AG20443 (cell line): ENCODE measurements at regions not wholly inside any gene's neighbourhood (a gene's known extent, or its start where the extent isn't known, plus 50 kb on each side); places are given as distances from the start of the nearest gene placed in this dataset.

Experiments used
- DNase-seq: peaks from one replicate; pipeline ENCODE4 v3.0.0; 2012; ENCODE audit warnings: low spot score, mixed read lengths

DNA sequence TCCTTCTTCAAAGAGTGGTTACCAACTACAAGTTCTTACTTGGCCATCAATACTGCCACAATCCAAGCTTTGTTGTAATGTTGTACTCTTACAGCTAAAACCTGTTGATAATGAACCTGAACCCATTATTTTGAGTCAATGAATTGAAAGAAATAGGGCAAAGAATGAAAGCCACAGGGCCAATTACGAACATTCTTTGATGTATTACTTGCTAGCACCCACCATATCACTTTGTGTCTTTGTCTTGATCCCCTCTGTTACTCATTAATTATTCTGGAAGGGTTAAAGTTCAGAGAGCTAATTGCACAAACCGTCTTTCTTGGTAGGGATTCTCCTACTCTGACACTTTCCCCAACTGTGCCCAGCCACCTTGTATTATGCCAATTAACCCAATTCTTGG, 53.2 kb upstream of the TFEC start:
- DNase-seq, result no peak

DNA sequence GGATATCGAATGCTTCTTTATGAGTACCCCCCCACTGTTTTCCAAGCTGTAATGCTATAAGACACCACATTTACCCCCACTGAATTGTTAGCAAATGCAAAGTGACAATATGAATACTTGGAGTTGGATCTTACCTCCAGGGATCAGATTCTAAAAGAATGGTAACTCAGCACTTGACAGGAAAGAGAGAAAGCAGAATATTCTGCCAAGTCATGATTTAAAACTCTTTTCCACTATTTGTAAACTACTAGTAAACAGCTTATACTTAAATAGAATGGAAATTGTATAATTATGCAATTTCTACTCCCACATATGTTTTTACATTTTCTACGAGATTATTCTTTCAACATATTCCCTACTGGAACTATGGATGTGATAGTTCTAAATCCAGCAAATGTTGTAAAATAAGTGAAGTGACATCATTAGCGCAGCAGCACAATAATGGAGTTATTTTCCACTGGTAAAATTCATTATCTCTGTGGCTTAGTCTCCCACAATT, 56.0 kb upstream of the TFEC start:
- DNase-seq, result no peak

DNA sequence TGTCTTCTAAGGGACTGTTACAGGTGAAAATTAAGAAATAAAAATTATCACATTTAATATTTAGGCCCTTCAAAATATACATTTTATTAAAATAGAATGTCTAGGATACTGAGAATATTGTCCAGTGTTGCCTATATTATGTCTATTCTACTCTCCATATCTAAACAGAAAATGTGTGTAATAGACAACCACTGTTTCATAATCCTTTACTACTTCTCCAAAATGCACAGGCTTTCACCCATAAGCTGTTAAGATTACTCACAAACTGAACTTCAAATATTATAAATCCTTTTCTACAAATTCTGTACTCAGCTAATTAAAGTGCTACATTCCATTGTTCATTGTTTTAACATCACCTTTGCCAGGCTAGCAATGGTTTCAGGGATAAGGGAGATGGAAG, 56.7 kb upstream of the TFEC start:
- no peak for DNase-seq

DNA sequence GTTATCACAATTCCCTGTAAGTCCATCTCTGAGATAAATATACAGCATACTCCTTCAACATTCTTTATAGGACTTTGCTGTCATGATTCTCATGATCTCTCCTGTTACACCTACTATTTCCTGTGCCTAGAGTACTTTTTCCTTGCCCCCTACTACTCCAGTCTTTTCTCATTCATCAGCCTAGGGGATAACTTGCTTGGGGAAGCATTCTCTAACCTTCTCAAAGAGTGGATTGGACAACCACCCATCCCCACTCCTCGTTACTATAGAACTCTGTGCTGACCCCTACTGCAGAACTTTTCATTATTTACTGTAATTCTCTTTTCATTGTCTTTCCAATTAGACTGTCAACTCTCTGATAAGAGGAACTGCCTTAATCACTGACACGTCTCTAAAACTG, 57.4 kb upstream of the TFEC start:
- no peak for DNase-seq

DNA sequence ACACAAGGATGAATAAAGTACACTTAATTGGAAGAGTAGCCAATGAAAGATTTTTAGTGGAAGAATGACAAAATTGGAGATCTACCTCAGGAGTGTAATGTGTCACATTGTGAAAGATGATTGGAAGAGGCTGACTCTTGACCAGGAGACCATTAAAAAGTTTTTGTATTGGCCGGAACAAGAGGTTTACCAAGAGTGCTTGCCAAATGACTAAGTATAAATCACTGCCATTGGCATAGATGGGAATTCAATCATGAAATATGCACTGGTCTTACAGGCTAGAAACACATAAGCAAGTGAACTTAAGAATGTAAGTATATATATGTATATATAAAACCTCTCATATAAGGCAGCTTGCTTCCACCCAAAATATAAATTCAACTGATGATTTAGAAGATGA, 58.7 kb upstream of the TFEC start:
- no peak for DNase-seq

DNA sequence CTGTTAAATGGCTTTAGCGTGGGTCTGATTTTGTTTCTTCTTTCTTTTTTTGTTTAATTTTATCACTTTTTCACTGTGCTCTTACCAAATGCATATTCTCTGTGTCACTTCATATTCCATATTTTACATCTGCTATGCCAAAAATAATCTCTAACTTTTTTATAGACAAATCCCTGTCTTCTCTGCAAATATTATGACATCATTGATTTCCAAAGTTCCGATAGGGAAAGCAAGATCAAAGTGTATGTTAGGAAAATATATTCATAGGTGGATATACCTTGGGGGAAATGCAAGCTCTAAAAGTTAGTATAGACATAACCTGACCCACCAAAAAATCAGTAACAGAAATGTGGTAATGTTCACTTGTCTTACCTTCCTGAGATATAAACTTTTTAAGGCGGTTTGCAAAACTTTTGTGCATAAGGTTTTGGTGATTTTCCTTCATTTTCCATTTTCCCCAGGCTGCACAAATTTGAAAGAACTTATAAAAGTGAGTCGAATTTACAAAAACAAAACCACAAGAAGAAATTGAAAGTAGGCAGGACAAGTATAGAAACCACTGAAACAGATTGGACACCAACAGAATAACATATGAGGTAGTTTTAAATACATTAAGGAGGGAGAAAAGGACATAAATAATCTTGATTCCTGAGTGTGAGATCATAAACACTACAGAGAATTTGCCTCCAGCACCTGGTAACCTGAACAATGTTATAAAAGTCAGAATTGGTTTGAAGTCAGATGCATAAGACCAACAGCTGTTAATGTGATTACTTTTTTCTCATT, 63.1 kb upstream of the TFEC start:
- DNase-seq, result no peak

DNA sequence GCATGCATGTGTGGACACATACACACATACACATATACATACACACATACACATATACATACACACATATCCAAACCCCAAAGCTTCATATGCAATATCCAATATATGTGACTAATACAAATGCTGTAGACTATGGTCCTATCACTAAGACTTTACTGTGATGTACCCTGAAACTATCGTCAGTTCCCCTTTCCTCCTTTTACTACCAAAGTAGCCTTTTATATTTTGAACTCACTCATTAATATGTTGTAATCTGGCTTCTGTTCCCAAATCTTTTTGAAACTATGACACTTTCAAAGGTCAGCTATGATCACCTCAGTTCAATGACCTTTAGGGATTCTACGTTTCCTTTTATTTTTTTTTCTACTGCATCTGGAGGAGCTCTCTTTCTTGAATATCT, 64.8 kb upstream of the TFEC start:
- DNase-seq, result no peak

DNA sequence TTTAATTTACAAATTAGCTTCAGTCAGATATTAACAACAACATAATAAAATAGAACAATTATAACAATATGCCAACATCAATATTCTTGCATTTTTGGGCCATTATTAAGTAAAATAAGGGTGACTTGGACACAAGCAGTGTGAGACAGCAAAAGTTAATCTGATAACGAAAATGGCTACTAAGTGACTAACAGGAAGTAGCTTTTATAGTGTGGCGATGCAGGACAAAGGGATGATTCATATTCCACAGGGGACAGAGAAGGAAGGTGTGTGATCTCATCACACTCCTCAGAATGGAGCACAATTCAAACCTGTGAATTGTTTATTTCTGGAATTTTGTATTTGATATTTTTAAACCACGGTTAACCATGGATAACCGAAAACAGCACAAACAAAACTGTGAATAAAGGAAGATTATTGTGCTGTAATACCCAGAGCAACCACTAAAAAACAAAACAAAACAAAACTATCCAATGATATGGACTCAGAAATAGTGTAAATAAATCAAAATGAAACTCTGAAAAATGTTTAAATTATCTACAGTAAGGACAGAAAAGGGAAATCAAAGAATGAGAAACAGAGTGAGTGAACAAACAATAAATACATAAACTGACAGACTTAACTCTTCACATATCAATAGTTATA, 66.9 kb upstream of the TFEC start:
- DNase-seq, result peak; percentile 61

DNA sequence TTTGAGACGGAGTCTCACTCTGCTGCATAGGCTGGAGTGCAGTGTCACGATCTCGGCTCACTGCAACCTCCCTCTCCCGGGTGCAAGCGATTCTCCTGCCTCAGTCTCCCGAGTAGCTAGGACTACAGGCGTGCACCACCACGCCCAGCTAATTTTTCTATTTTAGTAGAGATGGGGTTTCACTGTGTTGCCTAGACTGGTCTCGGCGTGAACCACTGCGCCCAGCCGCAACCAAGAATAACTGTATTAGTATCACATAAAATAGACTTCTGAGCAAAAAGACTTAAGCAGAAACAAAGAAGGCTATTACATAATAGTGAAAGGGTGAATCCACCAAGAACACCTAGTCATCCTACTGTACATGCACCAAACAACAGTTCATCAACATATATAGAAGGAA, 67.6 kb upstream of the TFEC start:
- no peak for DNase-seq

DNA sequence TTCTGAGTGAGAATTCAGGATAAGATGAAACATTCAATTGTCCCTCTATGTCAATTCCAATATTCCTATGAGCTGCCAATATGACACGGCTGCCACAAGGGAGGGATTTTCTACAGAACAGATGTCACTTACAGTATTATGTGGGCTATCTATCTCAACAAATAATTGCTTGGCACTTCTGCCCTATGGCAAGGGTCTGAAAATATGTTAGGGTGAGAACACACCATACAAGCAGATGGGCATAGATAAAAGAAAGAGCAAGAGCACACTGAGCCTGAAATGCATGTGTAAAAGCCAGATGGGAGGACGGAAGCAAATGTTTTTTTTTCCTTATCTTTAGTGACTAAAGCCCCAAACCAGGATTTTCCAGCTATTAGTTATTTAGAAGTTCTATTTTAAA, 70.1 kb upstream of the TFEC start:
- DNase-seq, result no peak

DNA sequence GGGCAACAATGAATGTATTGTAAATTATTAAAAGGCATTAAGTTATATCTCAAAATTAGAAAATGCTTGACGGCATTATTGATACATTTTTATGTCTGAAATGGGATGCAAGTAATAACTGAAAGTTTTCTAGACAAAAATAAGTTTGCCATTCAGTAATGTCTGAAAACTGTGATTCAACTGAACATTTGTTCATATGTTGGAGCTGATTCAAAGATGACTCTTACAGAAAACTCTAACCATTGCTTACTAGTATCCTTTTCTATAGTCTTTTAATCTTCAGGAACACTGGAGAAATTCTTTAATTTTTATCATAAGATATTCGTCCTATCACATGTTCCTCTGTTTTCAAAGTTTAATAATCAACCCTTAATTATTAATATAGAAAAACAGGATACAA, 71.1 kb upstream of the TFEC start:
- DNase-seq, result peak; percentile 16

DNA sequence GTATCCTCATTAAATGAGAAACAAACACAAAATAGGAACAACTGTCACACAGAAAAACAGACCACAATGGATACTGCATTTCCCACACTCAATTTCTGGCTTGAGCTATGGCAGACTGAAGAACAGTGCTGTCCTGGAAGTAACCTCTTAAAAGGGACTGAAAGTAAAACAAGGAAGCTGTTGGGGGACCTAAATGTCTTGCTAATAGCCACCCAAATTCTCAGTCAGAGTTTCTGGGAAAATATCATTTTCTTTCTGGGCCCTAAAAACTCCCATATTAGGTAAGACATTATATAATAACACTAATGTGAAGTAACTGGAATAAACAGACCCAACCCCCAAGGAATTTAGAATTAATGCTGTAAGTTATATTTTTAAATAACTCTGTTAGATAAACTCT, 80.9 kb upstream of the TFEC start:
- DNase-seq, result no peak

DNA sequence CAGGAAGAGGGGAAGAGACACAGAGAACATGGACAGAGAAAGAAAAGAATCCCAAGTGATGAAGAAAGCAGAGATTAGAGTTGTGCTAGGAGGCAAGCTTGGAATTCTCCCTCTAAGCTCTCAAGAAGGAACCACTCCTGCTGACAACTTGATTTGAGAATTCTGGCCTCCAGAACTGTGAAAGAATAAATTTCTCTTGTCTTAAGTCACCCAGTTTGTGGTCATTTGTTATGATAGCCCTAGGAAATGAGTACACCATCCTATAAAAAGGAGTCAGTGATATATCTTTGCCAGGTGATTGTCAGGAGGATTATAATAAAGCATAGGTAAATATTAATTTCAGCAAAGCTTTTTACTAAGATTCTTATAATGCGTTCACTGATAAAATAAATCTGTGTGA, 82.7 kb upstream of the TFEC start:
- DNase-seq, result no peak

DNA sequence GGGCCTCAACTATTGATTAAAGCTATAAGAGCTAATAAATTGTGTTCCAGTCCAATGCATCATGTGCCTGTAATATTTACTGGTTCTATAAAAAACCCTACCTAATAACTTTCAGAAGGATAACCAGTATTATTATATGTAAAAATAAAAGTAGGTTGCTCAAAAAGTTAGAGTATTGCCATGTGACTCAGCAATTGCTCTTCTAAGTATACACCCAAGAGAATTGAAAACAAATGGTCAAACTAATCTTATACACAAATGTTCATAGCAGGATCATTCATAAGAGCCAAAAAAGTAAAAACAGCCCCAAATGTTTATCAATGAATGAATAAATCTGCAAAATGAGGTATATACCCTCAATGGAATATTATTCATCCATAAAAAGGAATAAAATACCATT, 89.5 kb upstream of the TES start:
- no peak for DNase-seq

DNA sequence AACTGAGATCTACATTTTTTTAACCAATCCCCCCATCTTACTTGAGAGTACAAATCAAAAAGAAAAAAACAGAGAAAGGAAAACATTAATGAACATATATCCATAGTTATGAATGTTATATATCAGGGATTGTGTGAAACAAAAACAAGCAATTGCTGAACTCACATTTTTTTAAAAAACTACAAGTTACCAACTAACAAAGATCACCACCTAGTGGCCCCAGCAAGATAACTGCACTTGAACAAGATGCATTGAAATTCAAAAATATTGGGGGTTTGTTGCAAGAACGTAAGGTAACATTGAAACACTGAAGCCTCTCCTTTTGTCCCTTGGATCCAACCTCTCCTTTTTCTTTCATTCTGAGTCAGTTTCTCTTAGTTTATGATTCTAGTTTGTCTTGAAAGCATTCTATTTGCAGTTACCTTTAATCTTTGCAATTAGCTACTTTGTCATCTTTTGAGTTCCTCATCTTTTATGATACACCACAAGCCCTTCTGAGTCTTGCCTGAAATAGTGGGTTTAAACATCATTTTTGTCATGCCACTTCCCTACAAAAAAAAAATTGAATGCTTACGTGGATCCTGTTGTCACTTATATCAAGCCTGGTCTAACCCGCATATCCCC, 87.3 kb upstream of the TES start:
- peak; percentile 53 for DNase-seq

DNA sequence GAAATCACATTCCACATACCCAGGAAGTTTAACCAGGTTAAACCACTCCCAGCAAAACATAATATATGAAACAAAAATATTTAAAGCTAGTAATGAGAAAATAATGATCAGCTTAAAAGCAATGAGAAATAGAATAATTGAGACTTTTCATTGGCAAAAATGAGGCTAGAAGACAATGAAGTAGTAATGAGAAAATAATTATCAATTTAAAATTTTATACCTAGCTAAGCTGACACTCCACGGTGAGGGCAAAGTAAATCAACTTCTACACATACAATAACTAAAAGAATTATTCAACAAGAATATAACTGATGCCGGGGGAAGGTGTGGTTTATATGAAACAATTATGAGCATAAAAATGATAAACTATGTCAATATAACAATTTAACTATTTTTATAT, 82.2 kb upstream of the TES start:
- DNase-seq, result no peak

DNA sequence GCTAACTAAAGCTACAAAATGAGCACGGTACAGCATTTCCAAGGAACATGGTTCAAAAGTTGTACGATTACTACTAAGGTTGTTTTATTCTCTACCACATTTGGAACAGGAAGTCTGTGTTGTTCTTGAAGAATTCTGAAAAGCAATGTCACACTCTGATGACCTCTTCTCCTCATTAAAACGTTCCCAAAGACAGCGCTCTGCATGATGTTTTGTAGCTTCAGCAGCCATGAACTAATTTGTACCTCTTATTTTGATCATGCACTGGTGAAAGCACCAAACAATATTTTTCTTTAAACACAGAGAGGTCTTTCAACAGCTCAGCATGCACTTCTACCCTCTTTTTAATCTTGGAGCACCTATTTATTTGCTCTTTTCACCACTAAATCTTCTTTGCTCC, 75.0 kb upstream of the TES start:
- DNase-seq, result no peak

DNA sequence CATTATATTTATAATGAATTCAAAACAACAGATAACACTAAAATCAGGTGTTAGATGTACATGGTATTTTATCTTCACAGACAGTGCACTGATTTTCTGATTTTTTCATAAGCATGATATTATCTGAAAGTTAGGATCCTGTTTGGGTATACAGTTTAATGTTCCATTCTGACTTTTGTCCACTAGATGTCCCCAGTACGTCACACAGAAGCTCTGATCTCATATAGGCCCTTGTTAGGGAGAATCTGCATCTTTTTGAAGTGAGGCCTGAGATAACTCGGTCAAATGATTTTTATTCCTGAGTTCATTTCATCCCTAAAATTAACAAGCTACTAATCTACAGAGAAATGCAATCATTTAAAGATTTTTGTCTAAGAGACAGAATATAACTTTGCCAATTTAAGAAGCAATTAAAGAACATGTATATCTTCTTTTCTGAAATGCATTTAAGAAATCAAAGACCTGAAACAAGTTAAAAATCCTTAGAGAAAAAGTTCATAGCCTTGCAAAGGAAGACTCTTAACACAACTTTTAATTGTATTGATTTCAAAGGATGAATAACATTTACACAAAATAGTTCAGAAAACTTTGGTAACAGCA, 72.0 kb upstream of the TES start:
- DNase-seq, result peak; percentile 57

DNA sequence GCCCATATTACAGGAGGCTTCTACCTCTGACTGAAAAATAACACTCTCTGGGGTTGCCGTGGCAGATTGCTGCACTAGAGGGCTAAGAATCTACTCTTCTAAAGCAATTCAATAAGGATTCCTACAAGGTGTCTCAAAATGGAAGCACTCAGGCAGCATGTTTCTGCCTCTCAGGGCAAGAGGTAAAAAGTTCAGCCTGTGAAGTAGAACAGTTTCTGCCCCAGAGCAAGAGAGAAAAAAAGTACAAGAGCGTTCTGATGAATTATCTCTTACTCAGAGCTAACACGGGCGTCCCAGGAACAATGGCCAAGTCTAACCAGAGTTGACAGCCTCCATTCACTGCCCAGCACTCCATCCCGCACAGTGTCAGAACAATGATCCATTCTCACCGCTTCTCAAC, 71.3 kb upstream of the TES start:
- no peak for DNase-seq

DNA sequence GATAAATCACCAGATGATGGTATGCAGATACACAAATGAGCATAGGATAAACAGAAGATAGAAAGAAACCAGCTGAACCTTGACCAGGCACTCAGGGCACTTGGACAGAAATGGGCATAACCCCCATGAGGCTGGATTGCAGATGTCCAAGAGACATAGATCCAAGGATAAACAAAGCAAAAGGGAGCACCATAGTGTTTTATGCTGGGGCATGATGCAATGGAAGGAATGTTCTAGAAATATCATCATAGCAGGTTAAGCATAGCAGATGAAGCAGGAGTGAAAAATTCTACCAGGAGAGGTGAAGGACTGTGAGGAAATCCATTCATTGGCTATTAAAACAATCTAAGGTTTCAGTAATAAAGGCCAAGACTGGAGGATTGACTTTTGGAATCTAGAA, 70.5 kb upstream of the TES start:
- no peak for DNase-seq

DNA sequence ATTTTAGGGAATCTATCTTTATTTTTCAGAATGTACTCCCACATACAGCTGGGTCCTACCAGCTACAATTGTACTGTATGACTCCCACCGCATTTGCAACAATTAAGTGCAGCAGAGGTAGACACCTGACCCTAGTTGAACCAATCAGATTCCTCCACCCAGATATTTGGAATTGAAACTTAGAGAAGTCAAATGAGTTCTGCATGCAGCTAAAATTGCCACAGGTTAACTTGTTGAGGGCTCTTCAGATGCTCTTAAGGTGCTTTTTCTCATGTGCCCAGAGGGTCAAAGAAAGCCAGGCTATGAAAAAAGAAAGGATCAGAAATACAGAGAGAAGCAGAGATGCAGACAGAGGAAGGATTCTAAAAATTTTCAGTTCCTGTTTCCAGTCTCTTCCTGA, 68.0 kb upstream of the TES start:
- DNase-seq, result no peak

DNA sequence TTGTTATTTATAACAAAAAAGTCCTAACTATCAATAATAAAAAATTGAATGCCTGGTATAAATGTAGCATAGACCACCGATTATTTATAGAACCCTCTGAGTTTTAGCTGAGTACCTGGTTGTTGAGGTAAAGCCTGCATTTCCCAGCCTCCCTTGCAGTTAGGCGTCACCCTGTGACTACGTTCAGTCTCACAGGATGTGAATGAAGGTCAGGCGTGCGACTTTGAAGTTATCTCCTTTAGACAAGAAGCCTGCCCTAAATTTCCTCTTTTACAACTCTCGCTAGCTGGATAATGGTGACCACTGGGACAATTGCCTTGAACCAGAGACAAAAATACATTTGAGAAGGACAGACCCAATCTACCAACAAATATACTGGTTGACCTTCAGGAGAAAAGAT, 67.5 kb upstream of the TES start:
- no peak for DNase-seq

DNA sequence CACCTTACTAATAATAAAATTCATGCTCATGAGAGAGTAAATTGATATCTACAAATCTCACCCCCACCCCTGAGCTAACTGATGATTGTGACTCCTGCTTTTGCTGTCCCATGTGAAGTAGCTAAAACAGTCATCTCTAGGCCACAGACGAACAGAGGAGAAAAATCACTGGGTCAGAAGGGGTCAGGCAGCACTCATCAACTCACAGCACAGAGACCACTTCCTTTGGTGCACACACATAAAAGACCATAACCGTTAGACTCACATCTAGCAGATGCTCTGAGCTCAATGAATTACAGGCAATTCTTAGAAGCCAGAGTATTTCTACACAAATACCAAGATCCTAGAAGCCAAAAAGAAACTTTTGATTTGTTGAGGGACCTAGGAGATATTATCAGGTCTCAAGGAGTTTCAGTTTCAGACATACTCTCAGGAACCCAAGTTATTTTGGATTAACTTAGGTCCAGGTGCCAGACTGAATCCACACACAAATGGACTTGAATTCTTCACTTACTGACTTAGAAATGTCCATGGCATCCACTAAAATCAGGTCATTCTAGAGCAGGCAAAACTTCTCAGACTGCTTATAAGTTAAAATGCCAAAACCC, 65.0 kb upstream of the TES start:
- DNase-seq, result no peak
